Common myeloid progenitor, CD34-positive (primary cell): ENCODE measurements at regions not wholly inside any gene's neighbourhood (a gene's known extent, or its start where the extent isn't known, plus 50 kb on each side); places are given as distances from the start of the nearest gene placed in this dataset.

Source experiments
- CTCF ChIA-PET: fragments of 350-600 bp; sonication (Branson Sonifier 250); formaldehyde crosslinking; loops from one replicate; lab custom pipeline; 2021; ENCODE audit warnings: antibody characterized with exemption; lab: Charles Lee
- POLR2A ChIA-PET: fragments of 350-600 bp; sonication (Branson Sonifier 250); formaldehyde crosslinking; loops from one replicate; lab custom pipeline; 2021; ENCODE audit warnings: antibody characterized with exemption; lab: Charles Lee
- DNase-seq, 3 donors: peaks; one replicate each; pipeline versions ENCODE4 v3.0.0 to v3.0.0-alpha.2; 2013
- H3K27ac ChIP-seq, 2 experiments: 1 replicate in 1 of 2; 2 replicates in 1 of 2; pipeline ENCODE4 v1.7.0; 2013; ENCODE audit warnings: inconsistent platforms in 2 of 2, low read length in 2 of 2, mild to moderate bottlenecking in 2 of 2, low read depth in 1 of 2, moderate library complexity in 1 of 2; ENCODE audit not compliant: severe bottlenecking in 2 of 2, insufficient read depth in 1 of 2, poor library complexity in 1 of 2
- H3K27me3 ChIP-seq, 5 experiments: replicated peaks in 2 of 5; 1 replicate in 3 of 5; 2 replicates in 2 of 5; pipeline versions ENCODE4 v1.6.1 to v1.7.0; 2013; ENCODE audit warnings: low read length in 4 of 5, mild to moderate bottlenecking in 2 of 5, moderate library complexity in 2 of 5, inconsistent platforms in 1 of 5; ENCODE audit not compliant: insufficient read depth in 5 of 5, control insufficient read depth in 4 of 5
- H3K36me3 ChIP-seq, 4 experiments: 1 replicate in 2 of 4; 2 replicates in 2 of 4; pipeline versions ENCODE4 v1.6.1 to v1.7.0; 2013; ENCODE audit warnings: low read length in 3 of 4, control low read depth in 1 of 4, mild to moderate bottlenecking in 1 of 4; ENCODE audit not compliant: control insufficient read depth in 4 of 4, insufficient read depth in 4 of 4
- H3K4me1 ChIP-seq, 4 experiments: 1 replicate in 3 of 4; 2 replicates in 1 of 4; pipeline versions ENCODE4 v1.6.1 to v1.7.1; 2013; ENCODE audit warnings: low read length in 3 of 4, mild to moderate bottlenecking in 3 of 4, control low read depth in 1 of 4, inconsistent platforms in 1 of 4, moderate library complexity in 1 of 4; ENCODE audit not compliant: control insufficient read depth in 4 of 4, insufficient read depth in 4 of 4; ENCODE audit errors: control extremely low read depth in 1 of 4
- H3K4me3 ChIP-seq, 7 experiments: 1 replicate in 4 of 7; 2 replicates in 3 of 7; pipeline versions ENCODE4 v1.5.1 to v1.7.0; 2013; ENCODE audit warnings: mild to moderate bottlenecking in 7 of 7, low read length in 6 of 7, moderate library complexity in 6 of 7, inconsistent platforms in 2 of 7, low read depth in 2 of 7, control low read depth in 1 of 7; ENCODE audit not compliant: insufficient read depth in 4 of 7, control insufficient read depth in 1 of 7; ENCODE audit errors: extremely low read depth in 1 of 7
- H3K9me3 ChIP-seq, 5 experiments: 1 replicate in 4 of 5; 2 replicates in 1 of 5; pipeline versions ENCODE4 v1.6.1 to v1.7.1; 2013; ENCODE audit warnings: low read length in 4 of 5, mild to moderate bottlenecking in 2 of 5, inconsistent platforms in 1 of 5, low read depth in 1 of 5, moderate library complexity in 1 of 5; ENCODE audit not compliant: control insufficient read depth in 4 of 5, insufficient read depth in 2 of 5; ENCODE audit errors: control extremely low read depth in 1 of 5
- WGBS: methylation state at CpG from one replicate; pipeline ENCODE4 v1.1.5; 2013; ENCODE audit not compliant: insufficient coverage; 5-methylcytosine and 5-hydroxymethylcytosine counted together

DNA sequence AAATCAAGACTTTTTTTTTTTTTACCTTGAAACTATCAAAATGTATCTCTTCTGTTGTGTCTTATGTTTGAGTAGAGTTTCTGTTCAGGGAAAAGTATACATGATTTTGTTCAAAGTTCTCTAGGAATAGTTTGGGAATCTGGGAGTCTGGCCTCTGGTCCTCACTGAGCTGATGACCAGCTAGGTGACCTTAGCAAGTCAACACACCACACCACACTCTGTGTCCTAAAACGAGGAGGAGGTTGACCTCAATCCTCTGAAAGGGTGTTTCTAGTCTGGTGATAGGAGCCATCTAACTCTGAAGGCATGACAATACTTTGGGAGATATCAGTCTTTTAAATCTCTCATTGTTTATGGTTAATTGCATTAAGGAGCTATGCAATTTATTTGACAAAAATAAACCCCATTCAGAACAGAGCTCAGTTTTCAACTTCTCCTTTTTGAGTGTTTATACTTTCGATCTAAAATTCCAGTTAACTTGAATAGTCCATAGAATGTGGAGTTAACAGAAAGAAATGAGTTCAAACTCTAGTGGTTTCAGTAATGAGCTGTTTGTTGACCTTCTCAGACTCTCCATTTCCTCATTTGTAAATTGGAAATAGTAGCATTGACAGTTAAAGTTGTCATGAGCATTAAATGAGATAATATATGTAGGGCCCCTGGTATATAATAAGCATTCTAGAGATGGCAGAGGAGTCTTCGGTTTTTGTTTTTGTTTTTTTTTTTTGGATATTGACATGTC is 112.2 kb upstream of the LRRN1 start:
- WGBS, result 100% methylated on average over 2 of the region's 3 CpGs
- Histone ChIP-seq H3K27ac (no peak overlapping the region), H3K4me1 (no peaks in the 10 kb centered on the region), H3K9me3 (no peaks in the 10 kb centered on the region), H3K27me3 (no peaks in the 10 kb centered on the region), H3K4me3 (no peak overlapping the region), H3K36me3 (no peaks in the 10 kb centered on the region)
- POLR2A ChIA-PET, result no interaction called here
- CTCF ChIA-PET, result no interaction called here
- DNase-seq, result peak in 1 of 3 donors; percentile 5

DNA sequence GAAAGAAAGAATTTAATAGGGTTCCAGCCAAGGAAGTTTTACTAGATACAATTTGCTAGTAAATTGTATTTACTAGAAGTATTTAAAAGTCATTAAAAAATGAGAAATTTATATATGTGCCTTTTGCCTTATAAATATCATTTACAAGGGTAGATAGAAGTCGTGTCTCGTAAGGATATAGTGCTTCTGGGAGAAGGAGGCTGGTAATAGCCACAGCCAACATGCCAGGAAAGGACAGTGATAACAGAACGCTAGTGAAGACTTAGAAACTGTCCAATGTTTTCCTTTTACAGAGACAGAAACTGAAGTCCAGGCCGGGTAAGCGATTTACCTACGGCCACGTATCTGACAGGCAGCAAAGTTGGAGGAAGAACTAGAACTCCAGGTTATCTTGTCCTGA is 113.5 kb upstream of the LRRN1 start:
- Histone ChIP-seq H3K27ac (no peak overlapping the region), H3K36me3 (no peaks in the 10 kb centered on the region), H3K4me3 (no peak overlapping the region), H3K4me1 (no peaks in the 10 kb centered on the region), H3K27me3 (no peaks in the 10 kb centered on the region), H3K9me3 (no peaks in the 10 kb centered on the region)
- CTCF ChIA-PET, result no interaction called here
- no peak for DNase-seq
- WGBS, result 100% methylated on average over 7 of the region's 7 CpGs
- POLR2A ChIA-PET, result no interaction called here

DNA sequence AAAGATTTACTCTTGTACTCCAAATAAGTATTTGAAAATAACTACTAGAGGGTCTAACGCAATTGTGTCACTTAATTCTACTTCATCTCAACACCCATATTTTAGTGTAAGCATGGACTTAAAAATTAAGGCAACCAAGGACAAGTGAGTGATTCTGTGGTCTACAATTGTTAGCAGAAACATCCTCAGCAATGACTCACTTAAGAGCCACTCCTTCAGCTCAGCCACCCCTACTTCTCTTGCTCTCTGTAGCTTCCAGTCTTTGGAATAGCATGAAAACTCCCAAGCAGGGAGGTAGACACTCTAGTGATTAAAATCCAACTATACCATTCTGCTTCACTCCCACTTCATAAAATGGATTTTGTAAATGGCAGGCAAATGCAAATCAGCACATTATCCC is 116.0 kb upstream of the LRRN1 start:
- Histone ChIP-seq H3K9me3 (no peaks in the 10 kb centered on the region), H3K36me3 (no peaks in the 10 kb centered on the region), H3K27me3 (peaks cover 0 to 1% (median 0%) of the 10 kb centered on the region in 5 experiments), H3K27ac (no peak overlapping the region), H3K4me3 (no peak overlapping the region), H3K4me1 (no peaks in the 10 kb centered on the region)
- DNase-seq, result no peak
- POLR2A ChIA-PET, result no interaction called here
- CTCF ChIA-PET, result interaction anchor here (1.3 kb wide), 1 partner anchor 58 kb away, joined by 3 read pairs; no protein-coding TSS in a partner anchor
- WGBS, result no CpG with 5 or more reads among the region's 1 CpG

DNA sequence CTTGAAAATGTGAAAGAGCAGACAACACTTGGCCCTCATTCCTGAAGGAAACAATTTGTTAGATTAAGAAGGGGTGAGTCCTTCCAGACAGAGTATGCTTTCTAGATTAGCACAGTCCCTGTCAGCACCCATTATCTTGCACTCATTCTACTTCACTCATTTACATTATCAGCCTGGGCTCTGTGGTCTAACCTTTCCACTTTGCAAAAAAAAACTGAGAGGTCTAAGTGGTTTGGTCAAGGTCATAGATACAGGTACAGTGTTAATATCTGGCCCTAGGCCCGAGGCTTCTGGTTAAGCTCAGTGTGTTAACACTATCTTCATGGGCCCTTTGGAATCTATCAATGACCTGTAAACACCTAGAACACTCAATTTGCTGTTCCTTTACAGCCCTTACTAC is 123.4 kb upstream of the LRRN1 start:
- ChIA-PET POLR2A (no interaction called here), CTCF (interaction anchor here (1.2 kb wide), 1 partner anchor 9 kb away, joined by 3 read pairs; no protein-coding TSS in a partner anchor)
- Histone ChIP-seq H3K4me3 (no peak overlapping the region), H3K9me3 (no peaks in the 10 kb centered on the region), H3K36me3 (no peaks in the 10 kb centered on the region), H3K4me1 (no peaks in the 10 kb centered on the region), H3K27ac (no peak overlapping the region), H3K27me3 (peaks cover 0 to 1% (median 0%) of the 10 kb centered on the region in 5 experiments)
- no peak for DNase-seq
- 100% methylated on average over 1 of the region's 1 CpG for whole genome bisulfite sequencing

DNA sequence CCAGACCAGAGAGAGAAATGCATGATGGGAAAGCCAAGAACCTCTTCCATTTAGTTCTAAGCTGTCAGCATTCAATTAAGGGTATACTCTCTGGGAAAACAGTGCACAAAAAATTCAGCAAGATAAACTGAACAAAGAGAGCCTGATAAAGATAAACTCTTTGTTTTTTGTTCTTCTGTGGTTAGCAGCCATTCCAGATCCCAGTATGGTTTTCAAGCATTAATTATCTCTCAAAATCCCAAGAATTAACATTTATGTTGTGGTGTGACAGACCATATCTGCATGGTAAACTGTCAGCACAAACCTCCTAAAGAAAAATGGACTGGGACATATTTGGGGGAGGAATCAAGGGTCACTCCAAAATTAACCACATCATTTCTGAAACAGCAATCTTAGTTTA is 124.0 kb upstream of the LRRN1 start:
- POLR2A ChIA-PET, result no interaction called here
- Histone ChIP-seq H3K4me3 (no peak overlapping the region), H3K36me3 (no peaks in the 10 kb centered on the region), H3K27me3 (peaks cover 0 to 1% (median 0%) of the 10 kb centered on the region in 5 experiments), H3K27ac (no peak overlapping the region), H3K9me3 (no peaks in the 10 kb centered on the region), H3K4me1 (no peaks in the 10 kb centered on the region)
- CTCF ChIA-PET, result no interaction called here
- no peak for DNase-seq

DNA sequence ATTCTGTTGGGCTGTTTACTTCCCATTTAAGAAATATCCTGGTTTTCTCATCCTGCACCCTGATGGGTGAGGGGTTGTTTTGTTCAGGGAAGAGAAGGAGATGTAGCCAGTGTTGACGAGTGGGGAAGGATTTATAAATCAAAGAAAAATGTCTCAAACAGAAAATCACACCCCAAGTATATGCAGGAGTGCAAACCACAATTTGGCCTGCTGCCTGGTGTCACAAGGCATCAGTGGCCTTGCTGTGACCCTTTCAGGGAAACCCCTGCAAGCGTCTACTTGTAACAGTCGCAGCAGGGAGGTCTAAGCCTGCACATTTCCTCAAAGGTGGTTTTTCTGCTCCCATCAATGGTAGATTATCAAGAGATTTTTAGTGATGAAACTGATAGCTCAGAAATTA is 132.6 kb upstream of the LRRN1 start:
- Histone ChIP-seq H3K9me3 (peaks cover 0 to 8% (median 2%) of the 10 kb centered on the region in 5 experiments), H3K4me3 (peak overlapping the region in 2 of 7 experiments; percentile 42 to 55), H3K27ac (no peak overlapping the region), H3K27me3 (peaks cover 0 to 2% (median 0%) of the 10 kb centered on the region in 5 experiments), H3K36me3 (no peaks in the 10 kb centered on the region), H3K4me1 (peaks cover 0 to 14% (median 10%) of the 10 kb centered on the region in 4 experiments)
- ChIA-PET POLR2A (no interaction called here), CTCF (interaction anchor here (1.1 kb wide), 1 partner anchor 10 kb away, joined by 3 read pairs; no protein-coding TSS in a partner anchor)
- WGBS, result 0% methylated on average over 2 of the region's 3 CpGs
- peak; percentile 28 to 91 (median 90) for DNase-seq

DNA sequence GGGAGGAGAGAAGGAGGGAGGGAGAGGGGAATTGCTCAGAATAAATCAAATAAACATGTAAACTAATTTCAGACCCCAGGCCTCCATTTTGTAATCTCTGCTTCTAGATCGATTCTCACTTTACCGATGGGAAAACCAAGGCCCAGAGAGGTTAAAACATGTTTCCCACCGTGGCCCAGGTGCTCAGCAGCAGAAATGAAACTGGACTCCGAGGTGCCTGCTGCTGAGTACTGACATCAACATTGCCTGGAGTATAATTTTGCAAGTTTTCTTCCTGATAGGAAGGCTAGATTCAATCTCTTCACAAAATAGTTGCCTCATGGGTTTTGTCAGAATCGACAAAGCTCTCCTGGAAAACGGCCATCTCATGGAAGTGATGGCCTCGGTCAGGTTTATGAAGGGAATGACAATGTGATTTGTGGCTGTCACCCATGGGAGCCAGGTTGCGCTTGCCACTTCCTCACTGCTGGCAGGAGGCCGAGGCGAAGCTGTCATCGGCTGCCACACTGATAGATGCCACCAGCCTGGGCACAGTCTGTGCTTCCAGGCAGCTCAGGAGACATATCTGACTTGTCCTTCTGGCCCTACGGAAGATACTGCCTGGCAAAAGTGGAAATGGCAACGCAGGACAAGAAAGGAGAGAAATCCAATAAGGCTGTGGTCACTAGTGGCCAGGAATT is 133.1 kb upstream of the LRRN1 start:
- CTCF ChIA-PET, result no interaction called here
- peak; percentile 8 to 69 (median 66) for DNase-seq
- H3K27ac ChIP-seq, result no peak overlapping the region
- 34% methylated on average over 10 of the region's 13 CpGs for WGBS
- peaks cover 0 to 2% (median 0%) of the 10 kb centered on the region in 5 experiments for H3K27me3 ChIP-seq
- POLR2A ChIA-PET, result no interaction called here
- peak overlapping the region in 3 of 7 experiments; percentile 7 to 55 (median 42) for H3K4me3 ChIP-seq
- peaks cover 0 to 14% (median 10%) of the 10 kb centered on the region in 4 experiments for H3K4me1 ChIP-seq
- no peaks in the 10 kb centered on the region for H3K36me3 ChIP-seq
- H3K9me3 ChIP-seq, result peaks cover 0 to 8% (median 2%) of the 10 kb centered on the region in 5 experiments
